ENCODE measurements at regions not wholly inside any gene's neighbourhood (a gene's known extent, or its start where the extent isn't known, plus 50 kb on each side); places are given as distances from the start of the nearest gene placed in this dataset.

DNA sequence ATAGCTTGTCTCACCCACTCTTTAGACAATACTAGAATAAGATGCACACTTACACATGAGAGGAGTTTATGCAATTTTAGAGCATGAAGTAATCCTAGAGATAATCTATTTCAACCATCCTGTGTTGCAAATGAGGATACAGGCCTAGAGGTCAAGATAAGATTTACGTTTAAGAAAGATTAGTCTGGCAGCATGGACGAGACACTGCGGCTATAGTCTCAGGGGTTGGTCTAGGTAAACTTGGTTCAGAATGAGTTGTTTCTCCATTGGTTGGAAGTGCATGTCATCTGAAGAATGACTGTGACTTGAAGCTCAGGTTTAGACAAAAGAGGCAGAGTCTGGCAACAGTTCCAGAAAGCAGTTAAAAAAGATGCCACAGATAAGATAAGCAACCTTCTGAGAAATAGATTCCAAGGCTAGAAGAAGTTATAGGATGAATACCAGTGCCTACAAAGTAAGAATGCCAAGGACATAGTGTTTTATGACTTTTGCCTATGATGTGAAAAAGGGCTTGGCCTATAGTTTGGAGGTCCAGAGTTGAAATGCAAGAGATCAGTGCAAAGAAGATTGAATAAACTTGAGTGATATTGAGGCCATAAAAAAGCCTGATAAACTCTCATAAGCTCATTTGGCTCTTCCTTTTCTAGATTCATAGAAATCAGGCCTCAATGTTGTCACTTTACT lies 631.0 kb downstream of the SQOR start:
- BruUV-seq (replicated peaks) = no TSS peak
- Histone ChIP-seq H3K9me3 (ENCODE audit: low read length) (no peaks in the 10 kb centered on the region), H2AFZ (ENCODE audit: low read length) (no peak overlapping the region), H3K4me3 (ENCODE audit: low read length) (no peak overlapping the region), H3K9ac (ENCODE audit: low read length) (no peak overlapping the region), H3K79me2 (ENCODE audit: low read length) (no peaks in the 10 kb centered on the region), H3K36me3 (ENCODE audit: low read depth, low read length) (no peaks in the 10 kb centered on the region), H3K27me3 (ENCODE audit: low read length) (no peaks in the 10 kb centered on the region), H4K20me1 (ENCODE audit: low read length) (no peaks in the 10 kb centered on the region), H3K4me1 (ENCODE audit: insufficient read depth, low read length) (no peaks in the 10 kb centered on the region), H3K4me2 (ENCODE audit: low read length) (no peak overlapping the region), H3K27ac (ENCODE audit: low read length) (no peak overlapping the region), H3F3A (ENCODE audit: low read length, unreplicated experiment) (no peaks in the 10 kb centered on the region), H3K9me2 (replicated peaks; ENCODE audit: low read length) (no peaks in the 10 kb centered on the region)
- no peak for DNase-seq
- CTCF ChIA-PET = interaction anchor here (0.6 kb wide), 1 partner anchor 12 kb away, joined by 4 read pairs; no protein-coding TSS in a partner anchor
- ATAC-seq = no peak
- TF ChIP-seq EZH2 (IDR thresholded peaks at IDR 0.05; ENCODE audit: low read length, unreplicated experiment) (no peak), EZH2phosphoT487 (IDR thresholded peaks at IDR 0.05; ENCODE audit: borderline replicate concordance, low read length) (no peak), CTCF (conservative IDR thresholded peaks at IDR 0.05; ENCODE audit: low read depth, low read length) (no peak)
- POLR2A ChIA-PET (ENCODE audit: unreplicated experiment) = no interaction called here
- intact Hi-C loops (cut with micrococcal nuclease) = no loop called here

DNA sequence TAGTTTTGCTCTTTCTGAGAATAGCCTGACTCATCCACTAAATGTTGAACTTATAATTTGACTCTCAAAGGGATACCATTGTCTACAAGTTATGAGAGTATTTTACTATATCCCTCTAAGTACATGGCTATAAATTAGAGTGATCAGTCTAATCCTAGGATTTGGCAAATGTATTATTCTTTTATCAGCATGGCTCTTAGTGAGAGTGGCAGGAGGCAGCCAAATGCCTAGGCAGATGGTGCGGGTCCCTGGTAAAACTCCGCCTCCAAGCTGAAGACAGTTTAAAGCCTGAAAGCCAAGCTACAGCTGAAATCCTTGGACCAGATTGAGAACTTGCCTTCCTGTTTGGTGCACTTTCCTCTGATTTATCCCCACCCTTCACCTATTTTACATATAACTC lies 631.8 kb downstream of the SQOR start:
- intact Hi-C loops (cut with micrococcal nuclease) = no loop called here
- no peak for ATAC-seq
- CTCF ChIA-PET = no interaction called here
- Histone ChIP-seq H3K4me1 (ENCODE audit: insufficient read depth, low read length) (no peaks in the 10 kb centered on the region), H3K27me3 (ENCODE audit: low read length) (no peaks in the 10 kb centered on the region), H3K27ac (ENCODE audit: low read length) (no peak overlapping the region), H2AFZ (ENCODE audit: low read length) (no peak overlapping the region), H4K20me1 (ENCODE audit: low read length) (no peaks in the 10 kb centered on the region), H3K36me3 (ENCODE audit: low read depth, low read length) (no peaks in the 10 kb centered on the region), H3K9ac (ENCODE audit: low read length) (no peak overlapping the region), H3K4me2 (ENCODE audit: low read length) (no peak overlapping the region), H3K79me2 (ENCODE audit: low read length) (no peaks in the 10 kb centered on the region), H3K4me3 (ENCODE audit: low read length) (no peak overlapping the region), H3K9me2 (replicated peaks; ENCODE audit: low read length) (no peaks in the 10 kb centered on the region), H3K9me3 (ENCODE audit: low read length) (no peaks in the 10 kb centered on the region), H3F3A (ENCODE audit: low read length, unreplicated experiment) (no peaks in the 10 kb centered on the region)
- BruUV-seq (replicated peaks) = no TSS peak
- TF ChIP-seq EZH2 (IDR thresholded peaks at IDR 0.05; ENCODE audit: low read length, unreplicated experiment) (no peak), EZH2phosphoT487 (IDR thresholded peaks at IDR 0.05; ENCODE audit: borderline replicate concordance, low read length) (no peak), CTCF (conservative IDR thresholded peaks at IDR 0.05; ENCODE audit: low read depth, low read length) (no peak)
- no peak for DNase-seq
- POLR2A ChIA-PET (ENCODE audit: unreplicated experiment) = no interaction called here

- no peaks in the 10 kb centered on the region for H3K9me3 ChIP-seq (ENCODE audit: low read length)
- no peak overlapping the region for H3K27ac ChIP-seq (ENCODE audit: low read length)
- ATAC-seq (no peak), DNase-seq (no peak)
- no peak overlapping the region for H3K4me3 ChIP-seq (ENCODE audit: low read length)
- H3K36me3 ChIP-seq (ENCODE audit: low read depth, low read length) = no peaks in the 10 kb centered on the region
- BruUV-seq (replicated peaks) = no TSS peak
- no peaks in the 10 kb centered on the region for H3K4me1 ChIP-seq (ENCODE audit: insufficient read depth, low read length)
- H4K20me1 ChIP-seq (ENCODE audit: low read length) = no peaks in the 10 kb centered on the region
- no peaks in the 10 kb centered on the region for H3F3A ChIP-seq (ENCODE audit: low read length, unreplicated experiment)
- intact Hi-C loops (cut with micrococcal nuclease) = no loop called here
- no peak overlapping the region for H3K9ac ChIP-seq (ENCODE audit: low read length)
- TF ChIP-seq EZH2 (IDR thresholded peaks at IDR 0.05; ENCODE audit: low read length, unreplicated experiment) = no peak
- no peak for TF ChIP-seq EZH2phosphoT487 (IDR thresholded peaks at IDR 0.05; ENCODE audit: borderline replicate concordance, low read length)
- no peak for TF ChIP-seq CTCF (conservative IDR thresholded peaks at IDR 0.05; ENCODE audit: low read depth, low read length)
- H2AFZ ChIP-seq (ENCODE audit: low read length) = no peak overlapping the region
- ChIA-PET CTCF (no interaction called here), POLR2A (ENCODE audit: unreplicated experiment) (no interaction called here)
- H3K27me3 ChIP-seq (ENCODE audit: low read length) = no peaks in the 10 kb centered on the region
- no peaks in the 10 kb centered on the region for H3K79me2 ChIP-seq (ENCODE audit: low read length)
- no peaks in the 10 kb centered on the region for H3K9me2 ChIP-seq (replicated peaks; ENCODE audit: low read length)
- H3K4me2 ChIP-seq (ENCODE audit: low read length) = no peak overlapping the region
Observed at GRCh38 chr15:46270481-46271147, 635.8 kb downstream of the SQOR start.

All from PC-3 (cell line).